ENCODE measurements at regions not wholly inside any gene's neighbourhood (a gene's known extent, or its start where the extent isn't known, plus 50 kb on each side); places are given as distances from the start of the nearest gene placed in this dataset.

DNA sequence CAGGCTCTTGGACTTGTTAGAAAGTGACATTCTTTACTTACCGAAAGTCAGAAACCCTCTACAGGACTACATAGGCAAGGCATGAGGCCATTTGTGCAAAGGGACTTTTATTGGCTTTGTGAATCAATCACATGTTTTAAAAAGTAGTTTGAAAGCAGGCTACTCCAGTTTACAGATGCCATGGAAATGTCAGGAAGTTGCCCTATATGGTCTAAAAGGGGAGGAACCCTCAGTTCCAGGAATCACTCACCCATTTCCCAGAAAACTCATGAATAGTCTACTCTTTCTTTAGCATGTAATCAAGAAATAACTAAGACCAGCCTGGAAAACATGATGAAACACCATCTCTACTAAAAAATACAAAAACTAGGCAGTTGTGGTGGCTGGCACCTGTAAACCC, 51.0 kb upstream of the MKRN3 start:
- Histone ChIP-seq H3K9me3 (no peaks in the 10 kb centered on the region), H3K4me3 (ENCODE audit: low read depth in 2 of 2, low read length in 1 of 2) (no peak overlapping the region), H3K4me1 (ENCODE audit: control insufficient read depth in 1 of 2, insufficient read depth in 2 of 2, low read depth in 1 of 2, low read length in 1 of 2) (no peaks in the 10 kb centered on the region), H3K9ac (no peak overlapping the region), H3F3A (replicated peaks; ENCODE audit: insufficient read depth) (no peaks in the 10 kb centered on the region), H4K20me1 (ENCODE audit: insufficient read depth) (no peaks in the 10 kb centered on the region), H3K27me3 (ENCODE audit: insufficient read depth) (no peaks in the 10 kb centered on the region), H3K9me2 (no peaks in the 10 kb centered on the region), H3K4me2 (no peak overlapping the region), H3K79me2 (ENCODE audit: insufficient read depth) (no peaks in the 10 kb centered on the region), H3K27ac (ENCODE audit: low read depth in 2 of 2, low read length in 1 of 2) (no peak overlapping the region), H2AFZ (ENCODE audit: low read depth) (no peak overlapping the region), H3K36me3 (replicated peaks in 1 of 2; ENCODE audit: control insufficient read depth in 1 of 2, insufficient read depth in 2 of 2, low read length in 1 of 2) (no peaks in the 10 kb centered on the region)
- WGBS (ENCODE audit: low lambda C conversion rate) = 65% methylated on average over 1 of the region's 1 CpG
- TF ChIP-seq NRF1 (IDR thresholded peaks at IDR 0.05; ENCODE audit: low read depth, low read length) (no peak), TAF1 (IDR thresholded peaks at IDR 0.05; ENCODE audit: borderline replicate concordance, low read depth, low read length) (no peak), GABPA (IDR thresholded peaks at IDR 0.05; ENCODE audit: low read depth) (no peak), JUND (IDR thresholded peaks at IDR 0.05) (no peak), RAD21 (IDR thresholded peaks at IDR 0.05; ENCODE audit: low read length) (no peak), EZH2phosphoT487 (IDR thresholded peaks at IDR 0.05; ENCODE audit: borderline replicate concordance, low read depth) (no peak), TCF12 (IDR thresholded peaks at IDR 0.05) (no peak), FOXJ3 (CRISPR knock-in tag; IDR thresholded peaks at IDR 0.05) (no peak), RCOR1 (IDR thresholded peaks at IDR 0.05; ENCODE audit: low read length) (no peak), FOSL2 (IDR thresholded peaks at IDR 0.05; ENCODE audit: borderline replicate concordance, low read depth) (no peak), EP300 (IDR thresholded peaks at IDR 0.05; ENCODE audit: borderline replicate concordance in 1 of 2, low read depth in 1 of 2, low read length in 1 of 2) (no peak)
- TF ChIP-seq, protein P1, sequence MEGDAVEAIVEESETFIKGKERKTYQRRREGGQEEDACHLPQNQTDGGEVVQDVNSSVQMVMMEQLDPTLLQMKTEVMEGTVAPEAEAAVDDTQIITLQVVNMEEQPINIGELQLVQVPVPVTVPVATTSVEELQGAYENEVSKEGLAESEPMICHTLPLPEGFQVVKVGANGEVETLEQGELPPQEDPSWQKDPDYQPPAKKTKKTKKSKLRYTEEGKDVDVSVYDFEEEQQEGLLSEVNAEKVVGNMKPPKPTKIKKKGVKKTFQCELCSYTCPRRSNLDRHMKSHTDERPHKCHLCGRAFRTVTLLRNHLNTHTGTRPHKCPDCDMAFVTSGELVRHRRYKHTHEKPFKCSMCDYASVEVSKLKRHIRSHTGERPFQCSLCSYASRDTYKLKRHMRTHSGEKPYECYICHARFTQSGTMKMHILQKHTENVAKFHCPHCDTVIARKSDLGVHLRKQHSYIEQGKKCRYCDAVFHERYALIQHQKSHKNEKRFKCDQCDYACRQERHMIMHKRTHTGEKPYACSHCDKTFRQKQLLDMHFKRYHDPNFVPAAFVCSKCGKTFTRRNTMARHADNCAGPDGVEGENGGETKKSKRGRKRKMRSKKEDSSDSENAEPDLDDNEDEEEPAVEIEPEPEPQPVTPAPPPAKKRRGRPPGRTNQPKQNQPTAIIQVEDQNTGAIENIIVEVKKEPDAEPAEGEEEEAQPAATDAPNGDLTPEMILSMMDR (IDR thresholded peaks at IDR 0.05) = no peak
- TF ChIP-seq, protein P2, sequence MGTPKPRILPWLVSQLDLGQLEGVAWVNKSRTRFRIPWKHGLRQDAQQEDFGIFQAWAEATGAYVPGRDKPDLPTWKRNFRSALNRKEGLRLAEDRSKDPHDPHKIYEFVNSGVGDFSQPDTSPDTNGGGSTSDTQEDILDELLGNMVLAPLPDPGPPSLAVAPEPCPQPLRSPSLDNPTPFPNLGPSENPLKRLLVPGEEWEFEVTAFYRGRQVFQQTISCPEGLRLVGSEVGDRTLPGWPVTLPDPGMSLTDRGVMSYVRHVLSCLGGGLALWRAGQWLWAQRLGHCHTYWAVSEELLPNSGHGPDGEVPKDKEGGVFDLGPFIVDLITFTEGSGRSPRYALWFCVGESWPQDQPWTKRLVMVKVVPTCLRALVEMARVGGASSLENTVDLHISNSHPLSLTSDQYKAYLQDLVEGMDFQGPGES (IDR thresholded peaks at IDR 0.05; ENCODE audit: low read depth, low read length) = no peak
- DNase-seq = no peak
- CTCF ChIA-PET = no interaction called here
- POLR2A ChIA-PET = no interaction called here

DNA sequence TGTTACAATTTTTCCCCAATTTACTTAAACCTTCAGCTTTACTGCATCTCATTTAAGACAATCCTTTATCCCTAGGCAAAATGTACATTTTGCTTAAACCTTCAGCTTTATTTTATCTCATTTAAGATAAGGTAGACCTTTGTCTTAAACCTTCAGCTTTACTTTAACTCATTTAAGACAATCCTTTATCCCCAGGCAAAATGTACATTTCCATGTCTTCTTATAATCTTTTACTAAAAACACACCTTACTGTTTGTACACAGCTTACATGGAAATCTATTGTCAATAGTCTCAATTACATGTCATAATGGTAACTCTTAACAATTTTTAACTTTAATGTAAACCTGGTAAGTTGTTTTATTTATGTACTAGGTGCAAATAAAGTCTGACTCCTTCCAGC, 58.7 kb upstream of the MKRN3 start:
- Histone ChIP-seq H2AFZ (ENCODE audit: low read depth) (no peak overlapping the region), H3K9me2 (no peaks in the 10 kb centered on the region), H3F3A (replicated peaks; ENCODE audit: insufficient read depth) (no peaks in the 10 kb centered on the region), H3K27ac (ENCODE audit: low read depth in 2 of 2, low read length in 1 of 2) (no peak overlapping the region), H3K9ac (no peak overlapping the region), H3K9me3 (no peaks in the 10 kb centered on the region), H3K4me2 (no peak overlapping the region), H3K36me3 (replicated peaks in 1 of 2; ENCODE audit: control insufficient read depth in 1 of 2, insufficient read depth in 2 of 2, low read length in 1 of 2) (no peaks in the 10 kb centered on the region), H3K27me3 (ENCODE audit: insufficient read depth) (no peaks in the 10 kb centered on the region; the same call in 1 of the 2 replicates), H3K4me3 (ENCODE audit: low read depth in 2 of 2, low read length in 1 of 2) (no peak overlapping the region), H3K79me2 (ENCODE audit: insufficient read depth) (no peaks in the 10 kb centered on the region), H3K4me1 (ENCODE audit: control insufficient read depth in 1 of 2, insufficient read depth in 2 of 2, low read depth in 1 of 2, low read length in 1 of 2) (no peaks in the 10 kb centered on the region), H4K20me1 (ENCODE audit: insufficient read depth) (no peaks in the 10 kb centered on the region)
- CTCF ChIA-PET = interaction anchor here (1.6 to 2.8 kb wide), 2 partner anchors 9 to 11 kb away, joined by 3 to 16 read pairs; no protein-coding TSS in a partner anchor
- POLR2A ChIA-PET = no interaction called here
- DNase-seq = no peak
- no peak for TF ChIP-seq RFX5 (IDR thresholded peaks at IDR 0.05; ENCODE audit: low read length)
- TF ChIP-seq GABPA (IDR thresholded peaks at IDR 0.05; ENCODE audit: low read depth) = no peak
- no peak for TF ChIP-seq NFIC (IDR thresholded peaks at IDR 0.05; ENCODE audit: borderline replicate concordance)
- no peak for TF ChIP-seq CHD2 (IDR thresholded peaks at IDR 0.05; ENCODE audit: low read length, partially characterized antibody)
- TF ChIP-seq RXRA (IDR thresholded peaks at IDR 0.05; ENCODE audit: borderline replicate concordance, low read depth) = no peak
- TF ChIP-seq YY1 (IDR thresholded peaks at IDR 0.05; ENCODE audit: low read depth) = no peak
- no peak for TF ChIP-seq JUND (IDR thresholded peaks at IDR 0.05)
- no peak for TF ChIP-seq SMC3 (IDR thresholded peaks at IDR 0.05; ENCODE audit: low read depth, low read length)
- TF ChIP-seq EZH2phosphoT487 (IDR thresholded peaks at IDR 0.05; ENCODE audit: borderline replicate concordance, low read depth) = no peak
- TF ChIP-seq MEF2A (IDR thresholded peaks at IDR 0.05; ENCODE audit: borderline replicate concordance, low read depth) = no peak
- TF ChIP-seq TCF12 (IDR thresholded peaks at IDR 0.05) = no peak
- TF ChIP-seq RAD21 (IDR thresholded peaks at IDR 0.05; ENCODE audit: low read length) = no peak
- TF ChIP-seq, protein P2 (IDR thresholded peaks at IDR 0.05; ENCODE audit: low read depth, low read length) = no peak
- TF ChIP-seq TAF1 (IDR thresholded peaks at IDR 0.05; ENCODE audit: borderline replicate concordance, low read depth, low read length) = no peak
- TF ChIP-seq, protein P3, sequence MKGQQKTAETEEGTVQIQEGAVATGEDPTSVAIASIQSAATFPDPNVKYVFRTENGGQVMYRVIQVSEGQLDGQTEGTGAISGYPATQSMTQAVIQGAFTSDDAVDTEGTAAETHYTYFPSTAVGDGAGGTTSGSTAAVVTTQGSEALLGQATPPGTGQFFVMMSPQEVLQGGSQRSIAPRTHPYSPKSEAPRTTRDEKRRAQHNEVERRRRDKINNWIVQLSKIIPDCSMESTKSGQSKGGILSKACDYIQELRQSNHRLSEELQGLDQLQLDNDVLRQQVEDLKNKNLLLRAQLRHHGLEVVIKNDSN (IDR thresholded peaks at IDR 0.05; ENCODE audit: borderline replicate concordance, low read depth) = no peak
- TF ChIP-seq FOSL2 (IDR thresholded peaks at IDR 0.05; ENCODE audit: borderline replicate concordance, low read depth) = no peak
- TF ChIP-seq, protein P4, sequence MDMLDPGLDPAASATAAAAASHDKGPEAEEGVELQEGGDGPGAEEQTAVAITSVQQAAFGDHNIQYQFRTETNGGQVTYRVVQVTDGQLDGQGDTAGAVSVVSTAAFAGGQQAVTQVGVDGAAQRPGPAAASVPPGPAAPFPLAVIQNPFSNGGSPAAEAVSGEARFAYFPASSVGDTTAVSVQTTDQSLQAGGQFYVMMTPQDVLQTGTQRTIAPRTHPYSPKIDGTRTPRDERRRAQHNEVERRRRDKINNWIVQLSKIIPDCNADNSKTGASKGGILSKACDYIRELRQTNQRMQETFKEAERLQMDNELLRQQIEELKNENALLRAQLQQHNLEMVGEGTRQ (IDR thresholded peaks at IDR 0.05; ENCODE audit: borderline replicate concordance, low read depth, low read length) = no peak
- TF ChIP-seq GATA2 (CRISPR knock-in tag; IDR thresholded peaks at IDR 0.05) = no peak

Measured in SK-N-SH (cell line).